Kidney capillary endothelial cell (primary cell): ENCODE measurements at regions not wholly inside any gene's neighbourhood (a gene's known extent, or its start where the extent isn't known, plus 50 kb on each side); places are given as distances from the start of the nearest gene placed in this dataset.
A peak's percentile ranks its signal among the peaks of the same experiment; 100 is the strongest.
"Not testable (repeated sequence)": the region's sequence is repeated elsewhere in the genome, so short reads cannot be mapped to it uniquely, and the experiment has no call there.

Source experiments
- DNase-seq: peaks from one replicate; pipeline ENCODE4 v3.0.0-alpha.2; 2018; ENCODE audit warnings: low spot score

GRCh38 chrX:35622040-35622439 is 176.1 kb upstream of the MAGEB16 start:
- no peak for DNase-seq

- DNase-seq: no peak
Observed at GRCh38 chrX:35622601-35623000, 175.5 kb upstream of the MAGEB16 start.

- no peak for DNase-seq
Observed at GRCh38 chrX:35625714-35626113, 172.4 kb upstream of the MAGEB16 start.

- DNase-seq: no peak
Observed at GRCh38 chrX:35626124-35626523, 172.0 kb upstream of the MAGEB16 start.

GRCh38 chrX:35635971-35636370 is 162.2 kb upstream of the MAGEB16 start:
- not testable (repeated sequence) for DNase-seq

- no peak for DNase-seq
Observed at GRCh38 chrX:35664833-35665232, 133.3 kb upstream of the MAGEB16 start.

- DNase-seq: no peak
Observed at GRCh38 chrX:35665311-35665710, 132.8 kb upstream of the MAGEB16 start.

GRCh38 chrX:35670889-35671288 is 127.3 kb upstream of the MAGEB16 start:
- DNase-seq: no peak

- no peak for DNase-seq
Observed at GRCh38 chrX:35675151-35675550, 123.0 kb upstream of the MAGEB16 start.

- DNase-seq: no peak
Observed at GRCh38 chrX:35680940-35681346, 117.2 kb upstream of the MAGEB16 start.

GRCh38 chrX:35682476-35682875 is 115.7 kb upstream of the MAGEB16 start:
- no peak for DNase-seq

GRCh38 chrX:35696760-35697234 is 101.3 kb upstream of the MAGEB16 start:
- no peak for DNase-seq

GRCh38 chrX:35699642-35700041 is 98.5 kb upstream of the MAGEB16 start:
- DNase-seq: peak; percentile 34

GRCh38 chrX:35700121-35700520 is 98.0 kb upstream of the MAGEB16 start:
- DNase-seq: no peak

GRCh38 chrX:35711281-35711680 is 86.9 kb upstream of the MAGEB16 start:
- no peak for DNase-seq

GRCh38 chrX:35722128-35722527 is 76.0 kb upstream of the MAGEB16 start:
- no peak for DNase-seq

GRCh38 chrX:35726176-35726575 is 72.0 kb upstream of the MAGEB16 start:
- DNase-seq: peak; percentile 14

GRCh38 chrX:35728481-35728880 is 69.7 kb upstream of the MAGEB16 start:
- DNase-seq: no peak

- DNase-seq: no peak
Observed at GRCh38 chrX:35733879-35734278, 64.3 kb upstream of the MAGEB16 start.

- DNase-seq: no peak
Observed at GRCh38 chrX:35741142-35741541, 57.0 kb upstream of the MAGEB16 start.

GRCh38 chrX:35743331-35743730 is 54.8 kb upstream of the MAGEB16 start:
- no peak for DNase-seq
